H1 (cell line): ENCODE measurements at regions not wholly inside any gene's neighbourhood (a gene's known extent, or its start where the extent isn't known, plus 50 kb on each side); places are given as distances from the start of the nearest gene placed in this dataset.

Experiments used
- CTCF ChIA-PET: fragments of 300-600 bp; sonication (Branson Sonifier 250); formaldehyde crosslinking; loops from one replicate; lab custom pipeline; 2021; ENCODE audit not compliant: partially characterized antibody; lab: Charles Lee
- POLR2A ChIA-PET: fragments of 300-600 bp; sonication (Branson Sonifier 250); formaldehyde crosslinking; loops from one replicate; lab custom pipeline; 2021; ENCODE audit warnings: inconsistent platforms; ENCODE audit not compliant: partially characterized antibody; lab: Charles Lee
- DNase-seq, 2 experiments: peaks; one replicate each; pipeline versions ENCODE4 v3.0.0 to v3.0.0-alpha.2; 2010 to 2022; ENCODE audit warnings: low spot score in 2 of 2, low read depth in 1 of 2, mixed read lengths in 1 of 2
- FAIRE-seq: peaks from 2 replicates; lab custom pipeline; 2011; peaks lifted over from hg19 to GRCh38; lab: Jason Lieb, UNC
- H2AFZ ChIP-seq: 2 replicates; pipeline ENCODE4 v1.8.1; 2012; ENCODE audit warnings: low read length, inconsistent platforms
- H2AK5ac ChIP-seq: 2 replicates; pipeline ENCODE4 v1.6.1; 2013; ENCODE audit warnings: low read depth, low read length
- H2BK120ac ChIP-seq: replicated peaks from 2 replicates; pipeline ENCODE3; 2013; ENCODE audit warnings: low read depth, low read length, inconsistent platforms
- H2BK12ac ChIP-seq: 2 replicates; pipeline ENCODE4 v1.6.1; 2013; ENCODE audit warnings: low read depth, low read length
- H2BK15ac ChIP-seq: 2 replicates; pipeline ENCODE4 v1.6.1; 2013; ENCODE audit warnings: low read length
- H2BK20ac ChIP-seq: 2 replicates; pipeline ENCODE4 v1.6.1; 2013; ENCODE audit warnings: low read length
- H2BK5ac ChIP-seq: 2 replicates; pipeline ENCODE4 v1.6.1; 2013; ENCODE audit warnings: low read depth, low read length
- H3K14ac ChIP-seq: 2 replicates; pipeline ENCODE4 v1.6.1; 2013; ENCODE audit warnings: inconsistent platforms; ENCODE audit not compliant: insufficient read length
- H3K18ac ChIP-seq: 2 replicates; pipeline ENCODE4 v1.6.1; 2013; ENCODE audit warnings: low read length; ENCODE audit errors: extremely low read depth
- H3K23ac ChIP-seq: 2 replicates; pipeline ENCODE4 v1.6.1; 2013; ENCODE audit warnings: inconsistent platforms; ENCODE audit not compliant: insufficient read length
- H3K23me2 ChIP-seq: 2 replicates; pipeline ENCODE4 v1.6.1; 2013; ENCODE audit warnings: low read depth, low read length
- H3K27ac ChIP-seq: 2 replicates; pipeline ENCODE4 v1.6.1; 2011; ENCODE audit warnings: low read depth, low read length, inconsistent platforms
- H3K27me3 ChIP-seq, 4 experiments: replicated peaks in 1 of 4; 1 replicate in 1 of 4; 2 replicates in 3 of 4; pipeline versions ENCODE4 v1.6.1 to v1.8.1; 2011 to 2013; ENCODE audit warnings: low read length in 3 of 4, mild to moderate bottlenecking in 3 of 4, inconsistent platforms in 2 of 4, mixed read lengths in 2 of 4, moderate library complexity in 1 of 4; ENCODE audit not compliant: control insufficient read depth in 3 of 4, insufficient read depth in 3 of 4; ENCODE audit errors: extremely low read depth in 1 of 4
- H3K36me3 ChIP-seq, 4 experiments: 2 replicates each; pipeline versions ENCODE4 v1.6.1 to v1.8.1; 2011 to 2013; ENCODE audit warnings: mild to moderate bottlenecking in 4 of 4, low read length in 3 of 4, moderate library complexity in 2 of 4, control low read depth in 1 of 4, inconsistent platforms in 1 of 4; ENCODE audit not compliant: insufficient read depth in 4 of 4, control insufficient read depth in 2 of 4
- H3K4ac ChIP-seq: replicated peaks from 2 replicates; pipeline ENCODE3; 2013; ENCODE audit warnings: low read length, low read depth, mixed read lengths, inconsistent platforms; ENCODE audit not compliant: insufficient read length
- H3K4me1 ChIP-seq, 4 experiments: replicated peaks in 1 of 4; 1 replicate in 1 of 4; 2 replicates in 3 of 4; pipeline versions ENCODE4 v1.6.1 to v1.8.1; 2011 to 2013; ENCODE audit warnings: low read length in 3 of 4, inconsistent platforms in 2 of 4, mixed read lengths in 1 of 4; ENCODE audit not compliant: insufficient read depth in 4 of 4, control insufficient read depth in 3 of 4
- H3K4me2 ChIP-seq, 2 experiments: 2 replicates each; pipeline versions ENCODE4 v1.6.1 to v1.8.1; 2011 to 2013; ENCODE audit warnings: low read depth in 2 of 2, low read length in 2 of 2, control low read depth in 1 of 2, inconsistent platforms in 1 of 2, mild to moderate bottlenecking in 1 of 2; ENCODE audit not compliant: insufficient read depth in 1 of 2
- H3K4me3 ChIP-seq, 4 experiments: fragments of 200-600, 300-600 bp in 1 of 4; sonication (generic), shearing (Covaris generic), sonication (Bioruptor Twin) in 1 of 4; 2 replicates each; pipeline versions ENCODE4 v1.5.1 to v1.8.1; 2011 to 2016; ENCODE audit warnings: low read length in 4 of 4, low read depth in 3 of 4, control low read depth in 2 of 4, inconsistent platforms in 2 of 4, mild to moderate bottlenecking in 2 of 4, mixed read lengths in 1 of 4, moderate library complexity in 1 of 4; ENCODE audit not compliant: insufficient read depth in 2 of 4; ENCODE audit errors: extremely low read depth in 1 of 4
- H3K56ac ChIP-seq: replicated peaks from 2 replicates; pipeline ENCODE3; 2013; ENCODE audit warnings: low read depth, mild to moderate bottlenecking, mixed read lengths, low read length, inconsistent platforms; ENCODE audit not compliant: insufficient read length
- H3K79me1 ChIP-seq: 2 replicates; pipeline ENCODE4 v1.6.1; 2013; ENCODE audit warnings: low read depth, low read length, control low read depth
- H3K79me2 ChIP-seq, 2 experiments: 2 replicates each; pipeline versions ENCODE4 v1.6.1 to v1.8.1; 2012 to 2013; ENCODE audit warnings: low read length in 2 of 2, mild to moderate bottlenecking in 2 of 2, inconsistent platforms in 1 of 2; ENCODE audit not compliant: insufficient read depth in 2 of 2, control insufficient read depth in 1 of 2
- H3K9ac ChIP-seq, 4 experiments: replicated peaks in 1 of 4; 1 replicate in 1 of 4; 2 replicates in 3 of 4; pipeline versions ENCODE4 v1.6.1 to v1.8.1; 2011 to 2013; ENCODE audit warnings: low read depth in 3 of 4, low read length in 3 of 4, control low read depth in 2 of 4, mild to moderate bottlenecking in 2 of 4, moderate library complexity in 2 of 4, inconsistent platforms in 1 of 4; ENCODE audit errors: extremely low read depth in 1 of 4
- H3K9me3 ChIP-seq, 2 experiments: 2 replicates each; pipeline versions ENCODE4 v1.6.1 to v1.8.1; 2012 to 2013; ENCODE audit warnings: mild to moderate bottlenecking in 2 of 2, moderate library complexity in 2 of 2, control low read depth in 1 of 2, inconsistent platforms in 1 of 2, low read depth in 1 of 2, low read length in 1 of 2, mixed read lengths in 1 of 2; ENCODE audit not compliant: insufficient read depth in 2 of 2
- H4K20me1 ChIP-seq, 2 experiments: replicated peaks in 1 of 2; 2 replicates each; pipeline versions ENCODE3 to v1.8.1; 2011 to 2013; ENCODE audit warnings: inconsistent platforms in 2 of 2, low read length in 2 of 2, mild to moderate bottlenecking in 1 of 2; ENCODE audit not compliant: insufficient read depth in 2 of 2, control insufficient read depth in 1 of 2
- H4K5ac ChIP-seq: 2 replicates; pipeline ENCODE4 v1.6.1; 2013; ENCODE audit warnings: low read length, low read depth, mixed read lengths, inconsistent platforms; ENCODE audit not compliant: insufficient read length
- H4K8ac ChIP-seq: 2 replicates; pipeline ENCODE4 v1.8.0; 2013; ENCODE audit warnings: mild to moderate bottlenecking, moderate library complexity, low read length, inconsistent platforms; ENCODE audit not compliant: insufficient read depth; ENCODE audit errors: extremely low read depth
- H4K91ac ChIP-seq: replicated peaks from 2 replicates; pipeline ENCODE3; 2013; ENCODE audit warnings: low read length, mixed read lengths, inconsistent platforms; ENCODE audit not compliant: insufficient read length
- KDM1A ChIP-seq: fragments of 200-600, 300-600 bp; sonication (generic); IDR thresholded peaks from 2 replicates; pipeline ENCODE4 v1.7.1; 2016; ENCODE audit warnings: mild to moderate bottlenecking, low read length, borderline replicate concordance
- NRF1 ChIP-seq: IDR thresholded peaks from 2 replicates; pipeline ENCODE4 v1.6.1; 2011; ENCODE audit warnings: mild to moderate bottlenecking, low read depth, low read length, improper control_type of control experiment
- WGBS, 2 experiments: shearing (Covaris generic) in 1 of 2; methylation state at CpG; one replicate each; pipeline versions ENCODE4 v1.1.6 to v1.1.7; 2013 to 2015; ENCODE audit warnings: low lambda C conversion rate in 2 of 2, mixed read lengths in 2 of 2, inconsistent platforms in 1 of 2, low coverage in 1 of 2, missing lambda C conversion rate in 1 of 2; ENCODE audit not compliant: insufficient replicate concordance in 2 of 2, insufficient coverage in 1 of 2, insufficient read length in 1 of 2; ENCODE audit errors: extremely low coverage in 1 of 2, missing lambda C conversion rate in 1 of 2; 5-methylcytosine and 5-hydroxymethylcytosine counted together

GRCh38 chr2:45192991-45193390 lies 183.7 kb upstream of the SIX2 start:
- Histone ChIP-seq H3K27ac (no peak overlapping the region), H3K14ac (no peak overlapping the region), H3K79me1 (no peaks in the 10 kb centered on the region), H3K4me1 (peaks cover 0 to 8% (median 1%) of the 10 kb centered on the region in 4 experiments; a peak in 3 of 7 replicates), H2BK15ac (peak overlapping the region; percentile 40; the same call in 1 of the 2 replicates), H3K9me3 (no peaks in the 10 kb centered on the region), H3K4me2 (no peak overlapping the region), H3K36me3 (no peaks in the 10 kb centered on the region), H2BK120ac (no peak overlapping the region), H4K20me1 (no peaks in the 10 kb centered on the region), H3K23me2 (0 out of 2 replicates have a peak, but pooled peaks cover 4% of the 10 kb centered on the region), H4K91ac (no peak overlapping the region), H3K4ac (no peak overlapping the region), H3K23ac (no peak overlapping the region), H3K56ac (no peak overlapping the region), H4K8ac (no peak overlapping the region; the same call in 1 of the 2 replicates), H2AK5ac (no peak overlapping the region), H2BK12ac (peak overlapping the region; percentile 72; the same call in 1 of the 2 replicates), H3K4me3 (no peak overlapping the region), H2AFZ (no peak overlapping the region), H3K27me3 (no peaks in the 10 kb centered on the region), H3K18ac (no peak overlapping the region), H2BK5ac (no peak overlapping the region; the same call in 1 of the 2 replicates), H3K9ac (no peak overlapping the region), H3K79me2 (no peaks in the 10 kb centered on the region), H4K5ac (no peak overlapping the region), H2BK20ac (no peak overlapping the region)
- DNase-seq (no peak), FAIRE-seq (no peak)
- ChIA-PET CTCF (interaction anchor here (0.6 kb wide), 1 partner anchor 407 kb away, joined by 3 read pairs; no protein-coding TSS in a partner anchor), POLR2A (no interaction called here)
- TF ChIP-seq NRF1 (no peak), KDM1A (no peak)
- 82% methylated on average over 4 of the region's 4 CpGs; no CpG with 5 or more reads in 1 of the 2 experiments for WGBS, 2 experiments
